ENCODE measurements at regions not wholly inside any gene's neighbourhood (a gene's known extent, or its start where the extent isn't known, plus 50 kb on each side); places are given as distances from the start of the nearest gene placed in this dataset.
"Not testable (repeated sequence)": the region's sequence is repeated elsewhere in the genome, so short reads cannot be mapped to it uniquely, and the experiment has no call there.

- Histone ChIP-seq H3K36me3 (no peaks in the 10 kb centered on the region), H3K27me3 (no peaks in the 10 kb centered on the region), H3K4me3 (no peak overlapping the region), H3K27ac (no peak overlapping the region), H3K9me3 (peaks cover 0 to 99% (median 20%) of the 10 kb centered on the region in 4 donors), H3K4me1 (no peaks in the 10 kb centered on the region)
- 75 to 87% methylated on average over 8 of the region's 8 CpGs for WGBS, 2 donors
- DNase-seq (ENCODE audit: low spot score in 2 of 2): peak in 1 of 2 donors; percentile 3
- no peak for TF ChIP-seq EP300 (IDR thresholded peaks at IDR 0.05)
- no peak for TF ChIP-seq POLR2A (IDR thresholded peaks at IDR 0.05)
- no peak for TF ChIP-seq CTCF (IDR thresholded peaks at IDR 0.05)
Observed at GRCh38 chr12:34406996-34407300, 384.7 kb downstream of the ALG10 start.

- peaks cover 0 to 99% (median 23%) of the 10 kb centered on the region in 4 donors for H3K9me3 ChIP-seq
- no peaks in the 10 kb centered on the region for H3K4me1 ChIP-seq
- no peaks in the 10 kb centered on the region for H3K36me3 ChIP-seq
- H3K4me3 ChIP-seq: no peak overlapping the region
- no peak overlapping the region for H3K27ac ChIP-seq
- TF ChIP-seq EP300 (IDR thresholded peaks at IDR 0.05) (no peak), CTCF (IDR thresholded peaks at IDR 0.05) (no peak), POLR2A (IDR thresholded peaks at IDR 0.05) (no peak)
- no peaks in the 10 kb centered on the region for H3K27me3 ChIP-seq
- WGBS, 2 donors: 82 to 86% methylated on average over 5 of the region's 5 CpGs
- no peak for DNase-seq (ENCODE audit: low spot score in 2 of 2)
Observed at GRCh38 chr12:34407813-34408212, 385.5 kb downstream of the ALG10 start.

GRCh38 chr12:34431509-34431908, 409.2 kb downstream of the ALG10 start:
- peaks cover 0 to 57% (median 4%) of the 10 kb centered on the region in 4 donors for H3K9me3 ChIP-seq
- not testable (repeated sequence) for H3K4me3 ChIP-seq; H3K36me3 ChIP-seq; H3K27me3 ChIP-seq; DNase-seq (ENCODE audit: low spot score in 2 of 2); H3K27ac ChIP-seq; H3K4me1 ChIP-seq
- WGBS, 2 donors: 73 to 84% methylated on average over 4 of the region's 4 CpGs

Small RNA genes in the stretch of these regions (small RNA-seq; reads per million reads assigned to genes)
- gene RNA5SP357: 1.9 reads per million, percentile 59 among the genes with 10 or more reads in this experiment
